Endothelial cell of umbilical vein (primary cell): ENCODE measurements at regions not wholly inside any gene's neighbourhood (a gene's known extent, or its start where the extent isn't known, plus 50 kb on each side); places are given as distances from the start of the nearest gene placed in this dataset.

Experiments used
- BruUV-seq: library from RNA; stranded (reverse); fragments of 400-500 nt; replicated peaks from 2 replicates; lab custom pipeline; 2021; lab: Mats Ljungman, UMichigan
- CTCF ChIA-PET: fragments of 300-600, 350-600 bp; sonication (Branson Sonifier 250); formaldehyde crosslinking; loops from one replicate; lab custom pipeline; 2021; ENCODE audit warnings: antibody characterized with exemption, inconsistent platforms; lab: Charles Lee
- POLR2A ChIA-PET: fragments of 300-600, 350-600 bp; sonication (Branson Sonifier 250); formaldehyde crosslinking; loops from one replicate; lab custom pipeline; 2021; ENCODE audit warnings: antibody characterized with exemption, inconsistent platforms; lab: Charles Lee
- DNase-seq: peaks from one replicate; pipeline ENCODE4 v3.0.0-alpha.2; 2011; ENCODE audit warnings: low read depth, low spot score
- FAIRE-seq: peaks from 2 replicates; lab custom pipeline; 2011; peaks lifted over from hg19 to GRCh38; lab: Jason Lieb, UNC
- H2AFZ ChIP-seq: 2 replicates; pipeline ENCODE4 v1.6.0; 2012; ENCODE audit warnings: low read depth, low read length, control low read depth, inconsistent platforms
- H3K27ac ChIP-seq: 2 replicates; pipeline ENCODE4 v1.5.1; 2011; ENCODE audit warnings: low read depth, mild to moderate bottlenecking, control low read depth, low read length, moderate library complexity; ENCODE audit not compliant: insufficient read depth
- H3K27me3 ChIP-seq, 2 experiments: 2 replicates each; pipeline versions ENCODE4 v1.6.0 to v1.6.1; 2011; ENCODE audit warnings: low read length in 2 of 2, mixed read lengths in 1 of 2; ENCODE audit not compliant: control insufficient read depth in 2 of 2, insufficient read depth in 2 of 2
- H3K36me3 ChIP-seq, 2 experiments: 2 replicates in 1 of 2; 3 replicates in 1 of 2; pipeline ENCODE4 v1.5.1; 2011; ENCODE audit warnings: low read length in 2 of 2, mild to moderate bottlenecking in 1 of 2, moderate library complexity in 1 of 2; ENCODE audit not compliant: control insufficient read depth in 2 of 2, insufficient read depth in 2 of 2; ENCODE audit errors: extremely low read depth in 1 of 2
- H3K4me1 ChIP-seq: 3 replicates; pipeline ENCODE4 v1.5.1; 2011; ENCODE audit warnings: mild to moderate bottlenecking, low read length; ENCODE audit not compliant: control insufficient read depth, insufficient read depth; ENCODE audit errors: extremely low read depth
- H3K4me2 ChIP-seq: 2 replicates; pipeline ENCODE4 v1.6.1; 2011; ENCODE audit warnings: low read length, control low read depth, mixed read lengths; ENCODE audit not compliant: insufficient read depth
- H3K4me3 ChIP-seq, 3 experiments: fragments of 200-600 bp in 1 of 3; sonication (generic), shearing (Covaris generic) in 1 of 3; replicated peaks in 1 of 3; 2 replicates each; pipeline ENCODE4 v1.5.1; 2011 to 2016; ENCODE audit warnings: control low read depth in 3 of 3, low read length in 3 of 3, mild to moderate bottlenecking in 2 of 3, inconsistent platforms in 1 of 3, low read depth in 1 of 3, moderate library complexity in 1 of 3; ENCODE audit not compliant: insufficient read depth in 1 of 3
- H3K79me2 ChIP-seq: 2 replicates; pipeline ENCODE4 v1.6.0; 2012; ENCODE audit warnings: low read length, inconsistent platforms; ENCODE audit not compliant: control insufficient read depth, insufficient read depth
- H3K9ac ChIP-seq: replicated peaks from 2 replicates; pipeline ENCODE3; 2011; ENCODE audit warnings: low read length, control low read depth; ENCODE audit not compliant: insufficient read depth; ENCODE audit errors: extremely low read depth
- H3K9me1 ChIP-seq: replicated peaks from 3 replicates; pipeline ENCODE4 v1.6.0; 2011; ENCODE audit warnings: mild to moderate bottlenecking, low read length; ENCODE audit not compliant: control insufficient read depth, insufficient read depth; ENCODE audit errors: extremely low read depth
- H3K9me3 ChIP-seq: replicated peaks from 2 replicates; pipeline ENCODE4 v1.5.1; 2012; ENCODE audit warnings: low read length, inconsistent platforms; ENCODE audit not compliant: control insufficient read depth, insufficient read depth
- H4K20me1 ChIP-seq: replicated peaks from 2 replicates; pipeline ENCODE3; 2011; ENCODE audit warnings: mild to moderate bottlenecking, low read length; ENCODE audit not compliant: control insufficient read depth, insufficient read depth; ENCODE audit errors: extremely low read depth
- EZH2 ChIP-seq: IDR thresholded peaks from 2 replicates; pipeline ENCODE4 v1.6.1; 2012; ENCODE audit warnings: borderline replicate concordance, low read depth, mild to moderate bottlenecking, moderate library complexity, low read length, inconsistent platforms; ENCODE audit not compliant: severe bottlenecking
- FOS ChIP-seq: IDR thresholded peaks from 2 replicates; pipeline ENCODE4 v1.6.1; 2011; ENCODE audit warnings: mild to moderate bottlenecking, low read length, moderate library complexity, borderline replicate concordance; ENCODE audit not compliant: insufficient read depth
- GATA2 ChIP-seq: IDR thresholded peaks from 2 replicates; pipeline ENCODE4 v1.7.0; 2011; ENCODE audit warnings: low read depth, mild to moderate bottlenecking, moderate library complexity, mixed read lengths, low read length; ENCODE audit not compliant: insufficient read length, insufficient read depth
- JUN ChIP-seq: IDR thresholded peaks from 2 replicates; pipeline ENCODE4 v1.6.1; 2011; ENCODE audit warnings: borderline replicate concordance, low read depth; ENCODE audit not compliant: insufficient read length, insufficient read depth
- MAX ChIP-seq: IDR thresholded peaks from 2 replicates; pipeline ENCODE4 v1.6.1; 2011; ENCODE audit not compliant: insufficient read depth, insufficient read length
- MYC ChIP-seq: IDR thresholded peaks from one replicate; pipeline ENCODE4 v1.6.1; 2011; ENCODE audit warnings: mild to moderate bottlenecking, low read depth, low read length
- POLR2A ChIP-seq: IDR thresholded peaks from 2 replicates; pipeline ENCODE4 v1.6.1; 2012; ENCODE audit warnings: low read depth, mild to moderate bottlenecking, control low read depth, low read length
- POLR2AphosphoS5 ChIP-seq: IDR thresholded peaks from 2 replicates; pipeline ENCODE4 v1.6.1; 2012; ENCODE audit warnings: low read depth, mild to moderate bottlenecking, control low read depth, low read length, moderate library complexity; ENCODE audit not compliant: insufficient read depth
- dilution Hi-C: fragments of 300-500 bp; cut with MboI; formaldehyde crosslinking; loops from one replicate; pipeline ENCODE4 v1.15.0; 2019; ENCODE audit warnings: low sequenced_read_pairs; ENCODE audit not compliant: extremely low pct_ligation_motif_present
- intact Hi-C: fragments of 100-400 bp; cut with micrococcal nuclease; formaldehyde crosslinking; loops from one replicate; pipeline ENCODE4 v1.10.0; 2022
- TF ChIP-seq, protein P1 (sequence below), 2 donors: IDR thresholded peaks; 1 replicate in 1 of 2; 2 replicates in 1 of 2; pipeline ENCODE4 v1.5.1; 2011; ENCODE audit warnings: low read length in 2 of 2, mild to moderate bottlenecking in 2 of 2, moderate library complexity in 2 of 2, control low read depth in 1 of 2, inconsistent platforms in 1 of 2, low read depth in 1 of 2; ENCODE audit not compliant: insufficient read depth in 1 of 2; ENCODE audit errors: extremely low read depth in 1 of 2

GRCh38 chr9:6113819-6114218 is 98.4 kb upstream of the RANBP6 start:
- no peaks in the 10 kb centered on the region for H3K36me3 ChIP-seq
- no peaks in the 10 kb centered on the region for H3K27me3 ChIP-seq
- intact Hi-C loops (loop anchor here (1.0 kb wide), 1 partner anchor 45 kb away; no protein-coding TSS in a partner anchor), dilution Hi-C loops (no loop called here)
- no peaks in the 10 kb centered on the region for H4K20me1 ChIP-seq
- ChIA-PET POLR2A (no interaction called here), CTCF (no interaction called here)
- H2AFZ ChIP-seq = no peak overlapping the region
- no peaks in the 10 kb centered on the region for H3K9me3 ChIP-seq
- no peak overlapping the region for H3K4me3 ChIP-seq
- H3K4me1 ChIP-seq = no peaks in the 10 kb centered on the region
- H3K79me2 ChIP-seq = no peaks in the 10 kb centered on the region
- TF ChIP-seq, protein P1, sequence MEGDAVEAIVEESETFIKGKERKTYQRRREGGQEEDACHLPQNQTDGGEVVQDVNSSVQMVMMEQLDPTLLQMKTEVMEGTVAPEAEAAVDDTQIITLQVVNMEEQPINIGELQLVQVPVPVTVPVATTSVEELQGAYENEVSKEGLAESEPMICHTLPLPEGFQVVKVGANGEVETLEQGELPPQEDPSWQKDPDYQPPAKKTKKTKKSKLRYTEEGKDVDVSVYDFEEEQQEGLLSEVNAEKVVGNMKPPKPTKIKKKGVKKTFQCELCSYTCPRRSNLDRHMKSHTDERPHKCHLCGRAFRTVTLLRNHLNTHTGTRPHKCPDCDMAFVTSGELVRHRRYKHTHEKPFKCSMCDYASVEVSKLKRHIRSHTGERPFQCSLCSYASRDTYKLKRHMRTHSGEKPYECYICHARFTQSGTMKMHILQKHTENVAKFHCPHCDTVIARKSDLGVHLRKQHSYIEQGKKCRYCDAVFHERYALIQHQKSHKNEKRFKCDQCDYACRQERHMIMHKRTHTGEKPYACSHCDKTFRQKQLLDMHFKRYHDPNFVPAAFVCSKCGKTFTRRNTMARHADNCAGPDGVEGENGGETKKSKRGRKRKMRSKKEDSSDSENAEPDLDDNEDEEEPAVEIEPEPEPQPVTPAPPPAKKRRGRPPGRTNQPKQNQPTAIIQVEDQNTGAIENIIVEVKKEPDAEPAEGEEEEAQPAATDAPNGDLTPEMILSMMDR (IDR thresholded peaks at IDR 0.05; ENCODE audit: extremely low read depth in 1 of 2, insufficient read depth in 1 of 2, low read depth in 1 of 2, low read length in 2 of 2) = no peak
- TF ChIP-seq POLR2AphosphoS5 (no peak), EZH2 (no peak), POLR2A (no peak), MAX (no peak), MYC (no peak), JUN (no peak), GATA2 (no peak), FOS (no peak)
- H3K9me1 ChIP-seq = no peaks in the 10 kb centered on the region
- DNase-seq (no peak), FAIRE-seq (no peak)
- no peak overlapping the region for H3K4me2 ChIP-seq
- H3K27ac ChIP-seq = no peak overlapping the region
- H3K9ac ChIP-seq = no peak overlapping the region
- no TSS peak for BruUV-seq
